K562 (cell line): ENCODE measurements at regions not wholly inside any gene's neighbourhood (a gene's known extent, or its start where the extent isn't known, plus 50 kb on each side); places are given as distances from the start of the nearest gene placed in this dataset.

Experiments used
- CBX8 ChIP-seq: fragments of 200-600 bp; sonication (generic); IDR thresholded peaks from 2 replicates; pipeline ENCODE4 v1.6.1; 2012; ENCODE audit warnings: borderline replicate concordance, mixed run types, low read depth, mild to moderate bottlenecking, moderate library complexity, mixed read lengths, low read length, control low read depth, inconsistent platforms; ENCODE audit not compliant: poor library complexity, severe bottlenecking; ENCODE audit errors: extremely low read depth
- EHMT2 ChIP-seq: fragments of 450-650 bp; IDR thresholded peaks from 2 replicates; pipeline ENCODE4 v1.6.1; 2018; ENCODE audit warnings: antibody characterized with exemption
- PHF21A ChIP-seq: fragments of 450-650 bp; IDR thresholded peaks from 2 replicates; pipeline ENCODE4 v1.6.1; 2017; ENCODE audit warnings: low read depth, borderline replicate concordance
- TAF1 ChIP-seq: IDR thresholded peaks from 2 replicates; pipeline ENCODE4 v1.6.1; 2011; ENCODE audit warnings: mild to moderate bottlenecking, low read length, moderate library complexity; ENCODE audit not compliant: insufficient read depth, control insufficient read depth, severe bottlenecking; ENCODE audit errors: extremely low read depth
- ZNF589 ChIP-seq: fragments of 200-800 bp; sonication (Bioruptor generic); IDR thresholded peaks from 2 replicates; pipeline ENCODE4 v1.6.1; 2016; ENCODE audit warnings: low read depth, missing genetic modification characterization, missing compliant biosample characterization
- TF ChIP-seq, protein P1 (sequence below), 3 experiments: IDR thresholded peaks in 2 of 3; conservative IDR thresholded peaks in 1 of 3; 2 replicates each; pipeline ENCODE4 v1.5.1; 2011 to 2012; ENCODE audit warnings: low read length in 3 of 3, mild to moderate bottlenecking in 3 of 3, control low read depth in 2 of 3, improper control_type of control experiment in 1 of 3, inconsistent platforms in 1 of 3, low read depth in 1 of 3, mixed read lengths in 1 of 3, moderate library complexity in 1 of 3; ENCODE audit not compliant: insufficient read depth in 2 of 3
- TF ChIP-seq, protein P2 (sequence below): fragments of 250-450 bp; sonication (Bioruptor Pico); IDR thresholded peaks from 2 replicates; pipeline ENCODE4 v1.8.0; 2022; ENCODE audit warnings: inconsistent platforms, mild to moderate bottlenecking, moderate library complexity, borderline replicate concordance

DNA sequence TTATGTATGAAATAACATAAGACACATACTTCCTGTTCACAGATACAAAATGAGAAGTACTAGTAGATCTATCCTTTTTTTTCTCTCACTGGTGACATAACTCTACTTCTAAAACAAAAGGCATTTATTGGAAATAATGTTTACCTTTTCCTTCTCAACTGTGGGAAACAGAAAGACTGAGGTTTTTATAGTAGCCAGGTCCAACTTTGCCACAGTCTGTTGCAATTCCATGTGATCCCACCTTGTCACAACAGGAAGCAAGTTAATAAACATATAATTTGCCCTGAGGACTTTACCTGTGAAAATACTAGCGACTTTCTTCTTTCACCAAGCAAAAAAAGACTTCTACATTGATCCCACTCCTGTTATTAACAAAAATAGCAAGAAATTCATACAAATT, 475.8 kb downstream of the PDGFC start:
- TF ChIP-seq, protein P1, sequence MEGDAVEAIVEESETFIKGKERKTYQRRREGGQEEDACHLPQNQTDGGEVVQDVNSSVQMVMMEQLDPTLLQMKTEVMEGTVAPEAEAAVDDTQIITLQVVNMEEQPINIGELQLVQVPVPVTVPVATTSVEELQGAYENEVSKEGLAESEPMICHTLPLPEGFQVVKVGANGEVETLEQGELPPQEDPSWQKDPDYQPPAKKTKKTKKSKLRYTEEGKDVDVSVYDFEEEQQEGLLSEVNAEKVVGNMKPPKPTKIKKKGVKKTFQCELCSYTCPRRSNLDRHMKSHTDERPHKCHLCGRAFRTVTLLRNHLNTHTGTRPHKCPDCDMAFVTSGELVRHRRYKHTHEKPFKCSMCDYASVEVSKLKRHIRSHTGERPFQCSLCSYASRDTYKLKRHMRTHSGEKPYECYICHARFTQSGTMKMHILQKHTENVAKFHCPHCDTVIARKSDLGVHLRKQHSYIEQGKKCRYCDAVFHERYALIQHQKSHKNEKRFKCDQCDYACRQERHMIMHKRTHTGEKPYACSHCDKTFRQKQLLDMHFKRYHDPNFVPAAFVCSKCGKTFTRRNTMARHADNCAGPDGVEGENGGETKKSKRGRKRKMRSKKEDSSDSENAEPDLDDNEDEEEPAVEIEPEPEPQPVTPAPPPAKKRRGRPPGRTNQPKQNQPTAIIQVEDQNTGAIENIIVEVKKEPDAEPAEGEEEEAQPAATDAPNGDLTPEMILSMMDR (IDR thresholded peaks at IDR 0.05 in 2 of 3, conservative IDR thresholded peaks at IDR 0.05 in 1 of 3; ENCODE audit: insufficient read depth in 2 of 3, low read depth in 1 of 3, low read length in 3 of 3): no peak
- TF ChIP-seq EHMT2 (no peak), ZNF589 (CRISPR knock-in tag) (no peak), CBX8 (no peak), TAF1 (no peak), PHF21A (no peak)
- TF ChIP-seq, protein P2, sequence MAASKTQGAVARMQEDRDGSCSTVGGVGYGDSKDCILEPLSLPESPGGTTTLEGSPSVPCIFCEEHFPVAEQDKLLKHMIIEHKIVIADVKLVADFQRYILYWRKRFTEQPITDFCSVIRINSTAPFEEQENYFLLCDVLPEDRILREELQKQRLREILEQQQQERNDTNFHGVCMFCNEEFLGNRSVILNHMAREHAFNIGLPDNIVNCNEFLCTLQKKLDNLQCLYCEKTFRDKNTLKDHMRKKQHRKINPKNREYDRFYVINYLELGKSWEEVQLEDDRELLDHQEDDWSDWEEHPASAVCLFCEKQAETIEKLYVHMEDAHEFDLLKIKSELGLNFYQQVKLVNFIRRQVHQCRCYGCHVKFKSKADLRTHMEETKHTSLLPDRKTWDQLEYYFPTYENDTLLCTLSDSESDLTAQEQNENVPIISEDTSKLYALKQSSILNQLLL (CRISPR knock-in tag): no peak
